A673 (cell line): ENCODE measurements at regions not wholly inside any gene's neighbourhood (a gene's known extent, or its start where the extent isn't known, plus 50 kb on each side); places are given as distances from the start of the nearest gene placed in this dataset.
A peak's percentile ranks its signal among the peaks of the same experiment; 100 is the strongest.
"Not testable (repeated sequence)": the region's sequence is repeated elsewhere in the genome, so short reads cannot be mapped to it uniquely, and the experiment has no call there.

Source experiments
- BruUV-seq: library from RNA; stranded (reverse); fragments of 400-500 nt; replicated peaks from 2 replicates; lab custom pipeline; 2021; lab: Mats Ljungman, UMichigan
- CTCF ChIA-PET: fragments of 300-600 bp; sonication (Branson Sonifier 250); formaldehyde crosslinking; loops from one replicate; lab custom pipeline; 2022; ENCODE audit warnings: antibody characterized with exemption; lab: Charles Lee
- POLR2A ChIA-PET: fragments of 300-600 bp; sonication (Branson Sonifier 250); formaldehyde crosslinking; loops from one replicate; lab custom pipeline; 2022; ENCODE audit warnings: antibody characterized with exemption; ENCODE audit not compliant: low non-redundant PET; lab: Charles Lee
- DNase-seq: peaks from one replicate; pipeline ENCODE4 v3.0.0-alpha.2; 2015; ENCODE audit warnings: low spot score
- H3K27ac ChIP-seq: fragments of 200-600 bp; sonication (generic); 2 replicates; pipeline ENCODE4 v1.5.1; 2016; ENCODE audit warnings: mixed run types, low read depth, mild to moderate bottlenecking, mixed read lengths, antibody characterized with exemption, low read length; ENCODE audit not compliant: poor library complexity, severe bottlenecking
- H3K27me3 ChIP-seq: fragments of 200-600 bp; sonication (generic); replicated peaks from 2 replicates; pipeline ENCODE4 v1.6.1; 2017; ENCODE audit warnings: mixed run types, low read depth, mild to moderate bottlenecking, mixed read lengths, antibody characterized with exemption, low read length; ENCODE audit not compliant: insufficient read depth, poor library complexity
- H3K36me3 ChIP-seq: fragments of 200-600 bp; sonication (generic); 2 replicates; pipeline ENCODE4 v1.6.1; 2016; ENCODE audit warnings: mixed run types, mild to moderate bottlenecking, mixed read lengths, antibody characterized with exemption, low read length; ENCODE audit not compliant: insufficient read depth, poor library complexity, severe bottlenecking
- H3K4me1 ChIP-seq: fragments of 200-600 bp; sonication (generic); 2 replicates; pipeline ENCODE4 v1.6.1; 2017; ENCODE audit warnings: mixed run types, mild to moderate bottlenecking, mixed read lengths, antibody characterized with exemption, low read length; ENCODE audit not compliant: insufficient read depth, poor library complexity, severe bottlenecking
- H3K4me3 ChIP-seq: fragments of 200-600 bp; sonication (generic); 2 replicates; pipeline ENCODE4 v1.5.1; 2016; ENCODE audit warnings: low read depth, mixed run types, mild to moderate bottlenecking, mixed read lengths, low read length; ENCODE audit not compliant: poor library complexity, severe bottlenecking
- H3K9me3 ChIP-seq: fragments of 200-600 bp; sonication (generic); 2 replicates; pipeline ENCODE4 v1.6.1; 2016; ENCODE audit warnings: mixed run types, low read depth, mild to moderate bottlenecking, mixed read lengths, antibody characterized with exemption, low read length; ENCODE audit not compliant: poor library complexity, severe bottlenecking
- EZH2 ChIP-seq: fragments of 200-600 bp; sonication (generic); IDR thresholded peaks from 2 replicates; pipeline ENCODE4 v1.6.1; 2017; ENCODE audit warnings: borderline replicate concordance, low read depth, mild to moderate bottlenecking, mixed read lengths, antibody characterized with exemption, low read length; ENCODE audit not compliant: poor library complexity, severe bottlenecking
- intact Hi-C: fragments of 100-400 bp; cut with micrococcal nuclease; formaldehyde crosslinking; loops from one replicate; pipeline ENCODE4 v1.10.0; 2022; ENCODE audit not compliant: unreplicated experiment
- TF ChIP-seq, protein P1 (sequence below): fragments of 300-800, 200-600 bp; sonication (generic); conservative IDR thresholded peaks from 2 replicates; pipeline ENCODE4 v1.5.1; 2017; ENCODE audit warnings: low read depth, mild to moderate bottlenecking, antibody characterized with exemption, low read length, moderate library complexity, mixed read lengths

DNA sequence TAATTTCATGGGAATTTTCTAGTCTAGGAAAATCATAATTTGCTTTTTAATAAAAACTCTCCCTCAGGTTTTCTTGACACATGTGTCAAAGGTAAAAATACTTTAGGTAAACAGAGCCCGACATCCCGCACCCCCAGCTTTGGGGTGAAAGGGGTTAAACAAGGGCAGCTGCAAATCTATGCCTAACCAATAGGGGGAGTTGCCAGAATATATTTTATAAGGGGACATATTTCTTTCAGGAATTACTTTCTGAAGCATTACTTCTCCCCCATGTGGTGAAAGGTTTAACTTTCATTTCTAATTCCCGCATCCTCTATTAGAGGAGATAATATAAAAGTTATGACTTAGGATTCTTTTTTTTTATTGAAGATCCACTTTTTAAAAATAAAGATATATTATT, 53.9 kb upstream of the HEPH start:
- Histone ChIP-seq H3K36me3 (no peaks in the 10 kb centered on the region), H3K27me3 (no peaks in the 10 kb centered on the region), H3K4me3 (no peak overlapping the region), H3K9me3 (no peaks in the 10 kb centered on the region), H3K4me1 (no peaks in the 10 kb centered on the region), H3K27ac (no peak overlapping the region)
- TF ChIP-seq EZH2: no peak
- TF ChIP-seq, protein P1, sequence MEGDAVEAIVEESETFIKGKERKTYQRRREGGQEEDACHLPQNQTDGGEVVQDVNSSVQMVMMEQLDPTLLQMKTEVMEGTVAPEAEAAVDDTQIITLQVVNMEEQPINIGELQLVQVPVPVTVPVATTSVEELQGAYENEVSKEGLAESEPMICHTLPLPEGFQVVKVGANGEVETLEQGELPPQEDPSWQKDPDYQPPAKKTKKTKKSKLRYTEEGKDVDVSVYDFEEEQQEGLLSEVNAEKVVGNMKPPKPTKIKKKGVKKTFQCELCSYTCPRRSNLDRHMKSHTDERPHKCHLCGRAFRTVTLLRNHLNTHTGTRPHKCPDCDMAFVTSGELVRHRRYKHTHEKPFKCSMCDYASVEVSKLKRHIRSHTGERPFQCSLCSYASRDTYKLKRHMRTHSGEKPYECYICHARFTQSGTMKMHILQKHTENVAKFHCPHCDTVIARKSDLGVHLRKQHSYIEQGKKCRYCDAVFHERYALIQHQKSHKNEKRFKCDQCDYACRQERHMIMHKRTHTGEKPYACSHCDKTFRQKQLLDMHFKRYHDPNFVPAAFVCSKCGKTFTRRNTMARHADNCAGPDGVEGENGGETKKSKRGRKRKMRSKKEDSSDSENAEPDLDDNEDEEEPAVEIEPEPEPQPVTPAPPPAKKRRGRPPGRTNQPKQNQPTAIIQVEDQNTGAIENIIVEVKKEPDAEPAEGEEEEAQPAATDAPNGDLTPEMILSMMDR: peak; percentile 52
- intact Hi-C loops: no loop called here
- DNase-seq: peak; percentile 42
- POLR2A ChIA-PET: no interaction called here
- CTCF ChIA-PET: no interaction called here
- BruUV-seq: no TSS peak

DNA sequence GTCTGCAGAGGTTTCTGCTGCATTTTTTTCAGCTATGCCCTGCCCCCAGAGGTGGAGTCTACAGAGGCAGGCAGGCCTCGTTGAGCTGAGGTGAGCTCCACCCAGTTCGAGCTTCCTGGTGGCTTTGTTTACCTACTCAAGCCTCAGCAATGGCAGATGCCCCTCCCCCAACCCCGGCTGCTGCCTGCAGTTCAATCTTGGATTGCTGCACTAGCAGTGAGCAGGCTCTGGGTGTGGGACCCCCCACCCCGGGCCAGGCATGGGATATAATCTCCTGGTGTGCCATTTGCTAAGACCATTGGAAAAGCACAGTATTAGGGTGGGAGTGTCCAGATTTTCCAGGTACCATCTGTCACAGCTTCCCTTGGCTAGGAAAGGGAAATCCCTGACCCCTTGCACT, 56.2 kb upstream of the HEPH start:
- POLR2A ChIA-PET, H3K4me1 ChIP-seq, H3K9me3 ChIP-seq, H3K36me3 ChIP-seq, CTCF ChIA-PET, H3K4me3 ChIP-seq, H3K27me3 ChIP-seq, DNase-seq, H3K27ac ChIP-seq, BruUV-seq: not testable (repeated sequence)
- intact Hi-C loops: loop anchor here (5.0 kb wide), 1 partner anchor 526 kb away; no protein-coding TSS in a partner anchor

DNA sequence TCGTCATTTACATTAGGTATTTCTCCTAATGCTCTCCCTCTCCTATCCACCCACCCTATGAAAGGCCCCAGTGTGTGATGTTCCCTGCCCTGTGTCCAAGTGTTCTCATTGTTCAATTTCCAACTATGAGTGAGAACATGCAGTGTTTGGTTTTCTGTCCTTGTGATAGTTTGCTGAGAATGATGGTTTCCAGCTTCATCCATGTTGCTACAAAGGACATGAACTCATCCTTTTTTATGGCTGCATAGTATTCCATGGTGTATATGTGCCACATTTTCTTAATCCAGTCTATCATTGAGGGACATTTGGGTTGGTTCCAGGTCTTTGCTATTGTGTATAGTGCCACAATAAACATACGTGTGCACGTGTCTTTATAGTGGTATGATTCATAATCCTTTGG, 61.6 kb upstream of the HEPH start:
- POLR2A ChIA-PET, H3K4me1 ChIP-seq, CTCF ChIA-PET, H3K4me3 ChIP-seq, BruUV-seq, H3K27ac ChIP-seq, H3K36me3 ChIP-seq, DNase-seq, intact Hi-C loops, H3K27me3 ChIP-seq, H3K9me3 ChIP-seq: not testable (repeated sequence)

DNA sequence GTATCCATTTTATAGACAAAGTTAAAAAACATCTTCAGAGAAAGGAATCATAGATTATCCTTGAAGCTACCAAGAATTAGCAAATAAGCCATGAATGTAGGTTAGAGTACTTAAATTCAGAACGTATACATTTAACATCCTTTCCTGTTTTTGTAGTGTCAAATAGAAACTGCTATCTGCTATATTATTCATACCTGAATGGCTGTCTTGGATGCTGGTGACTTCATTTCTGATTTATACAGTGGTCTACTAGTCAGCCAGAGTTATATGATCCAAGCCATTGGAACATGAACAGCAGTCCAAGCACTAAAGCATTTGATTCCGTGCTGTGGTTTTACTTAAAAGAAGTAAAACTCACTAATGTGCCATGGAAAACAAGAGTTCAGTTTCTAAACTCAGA, 58.3 kb upstream of the VSIG4 start:
- BruUV-seq: no TSS peak
- intact Hi-C loops: no loop called here
- no peak for DNase-seq
- H3K9me3 ChIP-seq: peaks cover 3% of the 10 kb centered on the region
- TF ChIP-seq, protein P1: no peak
- no peak for TF ChIP-seq EZH2
- no peaks in the 10 kb centered on the region for H3K27me3 ChIP-seq
- H3K27ac ChIP-seq: no peak overlapping the region
- ChIA-PET POLR2A (no interaction called here), CTCF (no interaction called here)
- no peaks in the 10 kb centered on the region for H3K36me3 ChIP-seq
- H3K4me1 ChIP-seq: no peaks in the 10 kb centered on the region
- H3K4me3 ChIP-seq: no peak overlapping the region

DNA sequence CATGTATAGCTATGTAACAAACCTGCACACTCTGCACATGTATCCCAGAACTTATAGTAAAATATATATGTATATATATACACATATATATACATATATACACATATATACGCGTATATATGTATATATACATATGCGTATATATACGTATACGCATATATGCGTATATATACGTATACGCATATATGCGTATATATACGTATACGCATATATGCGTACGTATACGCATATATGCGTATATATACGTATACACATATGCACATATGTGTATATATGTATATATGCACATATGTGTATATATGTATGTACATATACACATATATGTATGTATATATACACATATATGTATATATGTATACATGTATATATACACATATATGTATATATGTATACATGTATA, 57.1 kb upstream of the VSIG4 start:
- CTCF ChIA-PET, DNase-seq, H3K36me3 ChIP-seq, intact Hi-C loops, H3K4me3 ChIP-seq, H3K9me3 ChIP-seq, H3K4me1 ChIP-seq, BruUV-seq, H3K27me3 ChIP-seq, POLR2A ChIA-PET, H3K27ac ChIP-seq: not testable (repeated sequence)

DNA sequence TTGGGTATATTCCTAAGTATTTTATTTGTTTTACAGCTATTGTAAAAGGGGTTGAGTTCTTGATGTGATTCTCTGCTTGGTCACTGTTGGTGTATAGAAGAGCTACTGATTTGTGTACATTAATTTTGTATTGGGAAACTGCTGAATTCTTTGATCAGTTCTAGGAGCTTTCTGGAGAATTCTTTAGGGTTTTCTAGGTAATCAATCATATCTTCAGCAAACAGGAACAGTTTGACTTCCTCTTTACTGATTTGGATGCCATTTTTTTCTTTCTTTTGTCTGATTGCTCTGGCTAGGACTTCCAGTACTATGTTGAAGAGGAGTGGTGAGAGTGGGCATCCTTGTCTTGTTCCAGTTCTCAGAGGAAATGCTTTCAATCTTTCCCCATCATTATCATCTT, 50.1 kb upstream of the VSIG4 start:
- POLR2A ChIA-PET: not testable (repeated sequence)

More for the DNA sequence above, 50.1 kb upstream of the VSIG4 start:
- BruUV-seq, H3K9me3 ChIP-seq, H3K4me3 ChIP-seq, DNase-seq, H3K27me3 ChIP-seq, H3K4me1 ChIP-seq, intact Hi-C loops, CTCF ChIA-PET, H3K36me3 ChIP-seq, H3K27ac ChIP-seq: not testable (repeated sequence)
